ENCODE measurements at regions not wholly inside any gene's neighbourhood (a gene's known extent, or its start where the extent isn't known, plus 50 kb on each side); places are given as distances from the start of the nearest gene placed in this dataset.

DNA sequence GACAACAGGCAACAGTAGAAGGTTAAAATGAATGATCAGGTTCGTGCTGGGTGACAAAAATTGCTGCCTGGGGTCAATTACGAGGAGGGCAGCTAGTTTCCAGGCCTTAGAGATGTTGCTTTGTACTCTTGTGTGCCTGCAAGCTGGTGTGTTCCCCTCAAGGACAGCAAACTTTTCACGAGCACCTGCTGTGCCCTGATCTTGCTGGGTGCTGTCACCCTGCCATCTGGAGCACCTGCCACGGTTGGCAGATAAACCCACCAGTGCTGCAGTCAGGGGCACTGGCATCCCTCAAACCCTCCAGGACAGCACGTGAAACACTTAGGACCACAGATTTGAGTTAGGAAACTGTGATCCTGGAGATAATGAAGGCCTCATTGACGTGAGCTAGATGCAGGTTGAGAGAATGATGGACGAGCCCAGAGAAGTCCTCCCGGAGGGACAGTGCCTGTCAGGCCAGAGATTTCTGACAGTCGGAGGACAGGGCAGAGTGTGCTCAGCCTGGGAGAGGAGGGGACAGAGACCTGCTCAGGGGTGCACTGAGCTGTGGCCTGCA, 104.3 kb upstream of the RAB12 start:
- H3K27ac ChIP-seq, result no peak overlapping the region
- in situ Hi-C loops (cut with MboI), result no loop called here
- H3K4me1 ChIP-seq (ENCODE audit: insufficient read depth), result no peaks in the 10 kb centered on the region
- H3K9me2 ChIP-seq (ENCODE audit: insufficient read depth), result no peaks in the 10 kb centered on the region
- no peaks in the 10 kb centered on the region for H3K79me2 ChIP-seq (ENCODE audit: insufficient read depth)
- no peak overlapping the region for H3K9ac ChIP-seq
- no peak overlapping the region for H3K4me2 ChIP-seq (ENCODE audit: unreplicated experiment)
- H3K9me3 ChIP-seq (ENCODE audit: low read depth), result no peaks in the 10 kb centered on the region
- 47 to 54% methylated on average over 9 of the region's 9 CpGs for WGBS, 2 experiments (ENCODE audit: low coverage in 1 of 2, low lambda C conversion rate in 2 of 2, missing lambda C conversion rate in 2 of 2)
- no peak for TF ChIP-seq EZH2 (IDR thresholded peaks at IDR 0.05; ENCODE audit: insufficient read depth, poor library complexity, severe bottlenecking)
- no peak for TF ChIP-seq EZH2phosphoT487 (IDR thresholded peaks at IDR 0.05; ENCODE audit: insufficient read depth, low read depth)
- no peaks in the 10 kb centered on the region for H3K36me3 ChIP-seq (ENCODE audit: low read depth)
- H4K20me1 ChIP-seq (ENCODE audit: insufficient read depth), result no peaks in the 10 kb centered on the region
- no peak overlapping the region for H2AFZ ChIP-seq
- DNase-seq, result no peak
- H3F3A ChIP-seq (ENCODE audit: insufficient read depth), result peaks cover 11% of the 10 kb centered on the region; the same call in 1 of the 2 replicates
- H3K27me3 ChIP-seq (replicated peaks; ENCODE audit: insufficient read depth), result peaks cover 31% of the 10 kb centered on the region
- H3K4me3 ChIP-seq, result no peak overlapping the region

DNA sequence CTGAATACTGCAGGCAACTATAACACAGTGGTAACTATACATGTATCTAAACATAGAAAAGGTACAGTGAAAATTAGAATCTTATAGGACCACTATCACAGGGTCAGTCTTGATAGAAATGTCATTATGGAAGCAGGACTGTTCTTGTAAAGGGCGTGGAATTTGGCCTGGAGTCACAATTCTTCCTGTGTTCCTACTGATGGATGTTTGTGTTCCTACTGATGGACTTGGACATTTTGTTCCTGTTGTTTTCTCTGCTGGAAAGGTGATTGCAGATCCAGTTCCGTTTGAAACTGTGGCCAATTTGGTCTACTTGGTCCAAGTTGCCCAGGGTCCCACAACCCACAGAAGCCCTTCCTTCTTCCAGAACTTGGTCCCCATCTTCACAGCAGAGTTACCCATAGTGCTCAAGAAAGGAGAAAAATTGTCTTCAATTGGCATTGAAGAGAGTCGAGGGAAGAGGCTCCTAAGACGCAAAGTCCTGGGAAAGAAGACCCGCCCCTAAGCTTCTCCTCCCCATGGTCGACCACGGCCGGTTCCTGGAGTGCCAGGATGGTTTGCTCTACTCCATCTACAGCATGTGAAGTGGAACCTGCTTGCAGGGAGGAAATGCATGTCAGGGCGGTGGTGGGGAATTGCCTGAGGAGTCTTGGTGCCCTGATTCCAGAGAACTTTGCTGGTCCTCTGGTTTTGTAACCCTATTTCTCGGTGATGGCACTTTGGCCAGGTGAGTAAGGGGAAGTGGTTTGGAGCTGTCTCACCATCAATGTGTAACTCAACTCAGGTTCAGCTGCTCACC, 102.8 kb upstream of the RAB12 start:
- no peak overlapping the region for H3K27ac ChIP-seq
- WGBS, 2 experiments (ENCODE audit: low coverage in 1 of 2, low lambda C conversion rate in 2 of 2, missing lambda C conversion rate in 2 of 2), result 71 to 74% methylated on average over 10 of the region's 10 CpGs
- H3K4me3 ChIP-seq, result no peak overlapping the region
- H3K36me3 ChIP-seq (ENCODE audit: low read depth), result no peaks in the 10 kb centered on the region
- no peak overlapping the region for H3K9ac ChIP-seq
- no peaks in the 10 kb centered on the region for H3K4me1 ChIP-seq (ENCODE audit: insufficient read depth)
- peaks cover 11% of the 10 kb centered on the region; the same call in 1 of the 2 replicates for H3F3A ChIP-seq (ENCODE audit: insufficient read depth)
- peaks cover 22% of the 10 kb centered on the region for H3K27me3 ChIP-seq (replicated peaks; ENCODE audit: insufficient read depth)
- no peak overlapping the region for H3K4me2 ChIP-seq (ENCODE audit: unreplicated experiment)
- in situ Hi-C loops (cut with MboI), result no loop called here
- TF ChIP-seq EZH2 (IDR thresholded peaks at IDR 0.05; ENCODE audit: insufficient read depth, poor library complexity, severe bottlenecking) (no peak), EZH2phosphoT487 (IDR thresholded peaks at IDR 0.05; ENCODE audit: insufficient read depth, low read depth) (no peak)
- no peak overlapping the region for H2AFZ ChIP-seq
- H4K20me1 ChIP-seq (ENCODE audit: insufficient read depth), result no peaks in the 10 kb centered on the region
- no peaks in the 10 kb centered on the region for H3K9me2 ChIP-seq (ENCODE audit: insufficient read depth)
- H3K79me2 ChIP-seq (ENCODE audit: insufficient read depth), result no peaks in the 10 kb centered on the region
- DNase-seq, result no peak
- no peaks in the 10 kb centered on the region for H3K9me3 ChIP-seq (ENCODE audit: low read depth)

DNA sequence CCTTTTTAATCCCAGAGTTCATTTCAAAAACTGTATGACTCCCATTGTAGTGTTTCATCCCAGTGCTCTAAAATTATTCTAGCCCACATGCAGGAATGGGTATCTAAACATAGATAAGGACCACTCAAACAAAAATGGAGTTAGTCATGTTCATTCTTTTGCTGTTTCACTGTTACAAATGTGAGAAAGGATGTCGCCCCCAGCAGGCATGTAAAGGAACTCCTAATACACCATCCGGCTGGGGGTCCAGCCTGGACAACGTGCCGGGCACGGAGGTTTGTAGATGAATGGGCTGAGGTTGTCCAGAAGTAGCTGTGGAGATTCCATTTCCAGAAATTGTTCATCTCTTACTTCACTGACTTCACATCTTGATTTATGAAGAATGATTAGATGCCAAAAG, 101.9 kb upstream of the RAB12 start:
- WGBS, 2 experiments (ENCODE audit: low coverage in 1 of 2, low lambda C conversion rate in 2 of 2, missing lambda C conversion rate in 2 of 2), result 8% methylated on average over 5 of the region's 5 CpGs
- no peak overlapping the region for H3K27ac ChIP-seq
- H3K9me3 ChIP-seq (ENCODE audit: low read depth), result no peaks in the 10 kb centered on the region
- H2AFZ ChIP-seq, result no peak overlapping the region
- H3K79me2 ChIP-seq (ENCODE audit: insufficient read depth), result no peaks in the 10 kb centered on the region
- in situ Hi-C loops (cut with MboI), result no loop called here
- H3K4me1 ChIP-seq (ENCODE audit: insufficient read depth), result no peaks in the 10 kb centered on the region
- H3K4me3 ChIP-seq, result no peak overlapping the region
- H3K4me2 ChIP-seq (ENCODE audit: unreplicated experiment), result no peak overlapping the region
- no peak for TF ChIP-seq EZH2phosphoT487 (IDR thresholded peaks at IDR 0.05; ENCODE audit: insufficient read depth, low read depth)
- no peak for TF ChIP-seq EZH2 (IDR thresholded peaks at IDR 0.05; ENCODE audit: insufficient read depth, poor library complexity, severe bottlenecking)
- H3F3A ChIP-seq (ENCODE audit: insufficient read depth), result peaks cover 11% of the 10 kb centered on the region; the same call in 1 of the 2 replicates
- H3K9ac ChIP-seq, result no peak overlapping the region
- H3K9me2 ChIP-seq (ENCODE audit: insufficient read depth), result no peaks in the 10 kb centered on the region
- no peaks in the 10 kb centered on the region for H4K20me1 ChIP-seq (ENCODE audit: insufficient read depth)
- H3K36me3 ChIP-seq (ENCODE audit: low read depth), result no peaks in the 10 kb centered on the region
- peak; percentile 36 for DNase-seq
- H3K27me3 ChIP-seq (replicated peaks; ENCODE audit: insufficient read depth), result peaks cover 25% of the 10 kb centered on the region

DNA sequence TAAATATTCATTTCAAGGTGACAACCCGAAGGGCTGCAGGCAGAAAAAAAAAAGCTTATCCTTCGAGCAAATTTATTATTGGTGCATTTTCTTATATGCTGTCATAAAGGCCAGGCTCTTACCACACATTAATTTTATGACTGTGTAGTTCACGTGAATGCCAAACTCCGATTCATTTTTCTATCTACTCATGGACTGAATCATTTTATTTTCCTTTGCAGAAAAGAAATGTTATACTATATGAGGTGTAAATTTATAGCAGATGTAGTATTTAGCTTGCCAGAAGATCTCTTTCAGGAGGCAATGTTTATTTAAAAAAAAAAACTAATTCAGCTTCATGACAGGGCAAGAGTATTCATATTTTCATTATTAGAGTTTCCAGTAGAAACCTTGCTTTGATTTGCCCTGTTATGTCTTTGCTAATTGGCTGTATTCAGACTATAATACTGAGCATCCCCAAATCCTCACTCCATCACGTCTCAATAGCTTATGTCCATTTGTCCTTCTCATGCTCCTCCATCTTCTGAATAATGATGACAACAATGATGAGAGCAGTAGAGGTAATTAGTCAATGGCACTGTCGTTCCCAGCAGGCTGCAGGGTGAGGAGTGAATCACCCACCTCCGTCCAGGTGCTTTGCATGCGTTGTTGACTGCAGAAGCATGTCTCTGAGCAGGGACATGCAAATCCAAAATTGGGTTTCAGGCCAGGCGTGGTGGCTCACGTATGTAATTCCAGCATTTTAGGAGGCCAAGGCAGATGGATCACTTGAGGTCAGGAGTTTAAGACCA, 101.1 kb upstream of the RAB12 start:
- WGBS, 2 experiments (ENCODE audit: low coverage in 1 of 2, low lambda C conversion rate in 2 of 2, missing lambda C conversion rate in 2 of 2), result 37 to 39% methylated on average over 10 of the region's 10 CpGs

More for the DNA sequence above, 101.1 kb upstream of the RAB12 start:
- no peak overlapping the region for H2AFZ ChIP-seq
- H3K79me2 ChIP-seq (ENCODE audit: insufficient read depth), result no peaks in the 10 kb centered on the region
- no peaks in the 10 kb centered on the region for H3K9me2 ChIP-seq (ENCODE audit: insufficient read depth)
- H3K9ac ChIP-seq, result no peak overlapping the region
- TF ChIP-seq EZH2 (IDR thresholded peaks at IDR 0.05; ENCODE audit: insufficient read depth, poor library complexity, severe bottlenecking) (no peak), EZH2phosphoT487 (IDR thresholded peaks at IDR 0.05; ENCODE audit: insufficient read depth, low read depth) (no peak)
- peaks cover 18% of the 10 kb centered on the region for H3K27me3 ChIP-seq (replicated peaks; ENCODE audit: insufficient read depth)
- H3K4me3 ChIP-seq, result no peak overlapping the region
- in situ Hi-C loops (cut with MboI), result no loop called here
- no peak overlapping the region for H3K27ac ChIP-seq
- H4K20me1 ChIP-seq (ENCODE audit: insufficient read depth), result no peaks in the 10 kb centered on the region
- peaks cover 11% of the 10 kb centered on the region; the same call in 1 of the 2 replicates for H3F3A ChIP-seq (ENCODE audit: insufficient read depth)
- no peak overlapping the region for H3K4me2 ChIP-seq (ENCODE audit: unreplicated experiment)
- H3K36me3 ChIP-seq (ENCODE audit: low read depth), result no peaks in the 10 kb centered on the region
- peak; percentile 71 for DNase-seq
- H3K4me1 ChIP-seq (ENCODE audit: insufficient read depth), result no peaks in the 10 kb centered on the region
- H3K9me3 ChIP-seq (ENCODE audit: low read depth), result no peaks in the 10 kb centered on the region

Measured in GM23248 (cell line).